ENCODE measurements at regions not wholly inside any gene's neighbourhood (a gene's known extent, or its start where the extent isn't known, plus 50 kb on each side); places are given as distances from the start of the nearest gene placed in this dataset.
"Not testable (repeated sequence)": the region's sequence is repeated elsewhere in the genome, so short reads cannot be mapped to it uniquely, and the experiment has no call there.

GRCh38 chr11:23873406-23873805 lies 623.4 kb upstream of the LUZP2 start:
- DNase-seq (ENCODE audit: low read depth), result no peak

DNA sequence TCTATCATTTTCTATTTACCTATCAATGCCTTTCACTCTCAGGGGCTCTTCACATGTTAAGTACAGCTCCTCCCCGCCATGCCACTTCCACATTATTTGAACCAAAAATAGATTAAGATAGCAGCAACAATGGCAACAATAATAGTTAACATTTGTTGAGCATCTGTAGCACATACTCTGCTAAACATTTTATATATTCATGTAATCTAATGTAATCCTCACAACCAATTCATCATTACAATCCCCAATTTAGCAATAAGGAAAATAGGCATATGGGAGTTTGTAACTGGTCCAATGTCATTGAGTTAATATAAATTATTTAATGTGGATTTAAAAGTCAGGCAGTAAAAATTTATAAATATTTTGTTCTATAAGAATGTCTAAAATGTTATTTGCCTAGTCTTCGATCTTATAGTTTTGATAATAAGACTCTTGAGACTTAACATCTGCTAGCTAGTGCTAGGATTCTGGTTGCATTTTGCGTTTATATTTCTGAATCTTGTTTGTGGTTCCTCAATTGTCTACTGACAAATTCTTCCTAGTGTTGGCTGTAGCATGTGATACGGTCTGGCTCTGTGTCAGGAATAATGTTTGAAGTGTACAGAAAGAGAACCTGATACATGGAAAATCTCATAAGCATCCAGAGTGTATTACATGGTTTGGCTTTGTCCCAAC lies 621.5 kb upstream of the LUZP2 start:
- no peak for DNase-seq (ENCODE audit: low read depth)

GRCh38 chr11:23883426-23884048 lies 613.3 kb upstream of the LUZP2 start:
- DNase-seq (ENCODE audit: low read depth), result not testable (repeated sequence)

DNA sequence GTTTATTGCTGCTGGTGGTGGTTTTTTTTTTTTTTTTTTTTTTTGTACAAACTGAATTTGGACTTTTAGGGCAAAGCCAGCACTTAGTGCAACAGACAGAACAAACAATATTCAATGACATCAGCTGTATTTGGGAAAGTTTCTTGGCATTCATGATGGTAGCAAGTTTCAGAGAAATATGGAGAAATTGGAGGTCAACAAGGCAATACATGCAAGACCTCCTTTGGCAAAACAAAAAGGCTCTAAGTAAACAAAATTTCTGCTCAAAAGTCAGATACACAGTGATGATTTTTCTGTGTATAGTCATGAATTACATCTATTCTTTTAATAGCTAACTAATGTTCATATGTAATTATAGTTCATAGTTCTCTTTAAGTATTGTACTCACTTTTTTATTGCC lies 612.5 kb upstream of the LUZP2 start:
- DNase-seq (ENCODE audit: low read depth), result no peak

DNA sequence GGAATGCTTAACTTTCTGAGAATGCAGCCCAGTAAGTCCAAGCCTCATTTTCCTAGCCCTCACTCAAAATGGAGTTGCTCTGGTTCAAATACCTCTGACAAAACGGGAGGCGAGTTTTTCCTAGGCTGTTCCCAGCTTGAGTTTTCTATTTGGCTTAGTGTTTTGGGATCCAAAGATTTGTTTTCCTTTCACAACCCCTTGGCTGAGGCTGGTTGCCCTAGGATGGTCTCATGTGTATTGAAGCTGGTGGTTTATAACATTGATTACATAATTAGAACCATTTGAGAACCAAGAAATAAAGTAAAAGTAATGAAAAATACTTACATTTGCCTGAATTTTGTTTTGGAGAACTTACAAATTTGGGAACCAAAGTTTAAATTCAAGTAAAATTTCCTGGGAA lies 611.1 kb upstream of the LUZP2 start:
- DNase-seq (ENCODE audit: low read depth), result no peak

- DNase-seq (ENCODE audit: low read depth), result not testable (repeated sequence)
Observed at GRCh38 chr11:23887122-23887521, 609.7 kb upstream of the LUZP2 start.

- DNase-seq (ENCODE audit: low read depth), result no peak
Observed at GRCh38 chr11:23893126-23893525, 603.7 kb upstream of the LUZP2 start.

GRCh38 chr11:23897453-23898286 lies 599.2 kb upstream of the LUZP2 start:
- no peak for DNase-seq (ENCODE audit: low read depth)

DNA sequence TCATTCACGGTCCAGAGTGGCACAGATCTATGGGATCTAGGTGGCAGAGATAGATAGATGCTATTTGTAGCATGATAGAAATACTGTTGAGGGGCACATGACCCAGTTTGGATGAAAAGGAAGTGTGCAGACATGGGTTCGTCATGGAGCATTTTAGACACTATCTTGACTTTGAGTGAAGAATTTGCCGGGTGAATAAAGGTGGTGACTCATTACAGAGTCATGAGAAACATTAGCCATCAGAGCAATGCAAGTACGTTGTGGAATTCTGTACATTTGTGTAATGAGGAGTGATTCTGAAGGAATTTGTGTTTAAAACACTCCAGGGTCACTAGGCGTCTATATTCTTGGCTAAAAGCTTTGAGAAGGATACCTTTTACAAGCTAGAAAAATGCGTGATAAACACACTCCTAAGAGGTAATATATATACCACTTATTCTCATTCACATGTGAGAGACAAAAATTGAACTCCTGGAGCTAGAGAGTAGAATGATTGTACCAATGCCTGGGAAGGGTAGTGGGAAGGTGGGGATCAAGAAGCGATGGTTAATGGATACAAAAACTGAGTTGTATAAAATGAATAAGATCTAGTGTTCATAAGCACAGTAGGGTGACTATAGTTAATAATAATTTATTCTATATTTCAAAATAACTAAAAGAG lies 593.7 kb upstream of the LUZP2 start:
- no peak for DNase-seq (ENCODE audit: low read depth)

DNA sequence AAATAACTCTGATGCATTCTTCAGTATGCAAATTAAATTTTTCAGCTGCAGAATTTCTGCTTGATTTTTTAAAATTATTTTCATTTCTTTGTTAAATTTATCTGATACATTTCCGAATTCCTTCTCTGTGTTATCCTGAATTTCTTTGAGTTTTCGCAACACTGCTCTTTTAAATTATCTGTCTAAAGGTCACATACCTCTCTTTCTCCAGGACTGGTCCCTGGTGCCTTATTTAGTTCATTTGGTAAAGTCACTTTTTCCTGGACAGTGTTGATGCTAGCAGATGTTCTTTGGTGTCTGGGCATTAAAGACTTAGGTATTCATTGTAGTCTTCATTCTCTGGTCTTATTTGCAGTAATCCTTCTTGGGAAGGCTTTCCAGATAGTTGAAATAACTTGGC lies 577.4 kb upstream of the LUZP2 start:
- DNase-seq (ENCODE audit: low read depth), result no peak

- DNase-seq (ENCODE audit: low read depth), result no peak
Observed at GRCh38 chr11:23923357-23923756, 573.5 kb upstream of the LUZP2 start.

GRCh38 chr11:23924226-23924625 lies 572.6 kb upstream of the LUZP2 start:
- DNase-seq (ENCODE audit: low read depth), result no peak

DNA sequence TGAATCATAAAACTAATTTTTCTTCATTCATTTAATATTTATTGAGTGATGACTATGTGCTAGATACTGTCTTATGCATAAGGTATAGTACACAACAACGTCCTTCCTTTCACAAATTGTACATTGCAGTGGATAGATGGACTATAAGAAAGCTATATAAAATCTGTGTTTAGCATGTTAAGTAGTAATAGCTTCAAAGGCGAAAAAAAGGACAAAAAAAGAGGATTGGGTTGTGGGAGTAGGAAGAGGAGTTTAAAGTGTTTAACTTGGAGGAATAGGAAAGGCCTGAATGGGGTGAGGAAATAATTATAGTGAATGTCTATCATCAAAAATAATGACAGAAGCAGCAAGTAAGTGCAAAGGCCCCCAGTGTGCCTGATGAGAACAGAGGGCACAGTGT lies 565.4 kb upstream of the LUZP2 start:
- no peak for DNase-seq (ENCODE audit: low read depth)

DNA sequence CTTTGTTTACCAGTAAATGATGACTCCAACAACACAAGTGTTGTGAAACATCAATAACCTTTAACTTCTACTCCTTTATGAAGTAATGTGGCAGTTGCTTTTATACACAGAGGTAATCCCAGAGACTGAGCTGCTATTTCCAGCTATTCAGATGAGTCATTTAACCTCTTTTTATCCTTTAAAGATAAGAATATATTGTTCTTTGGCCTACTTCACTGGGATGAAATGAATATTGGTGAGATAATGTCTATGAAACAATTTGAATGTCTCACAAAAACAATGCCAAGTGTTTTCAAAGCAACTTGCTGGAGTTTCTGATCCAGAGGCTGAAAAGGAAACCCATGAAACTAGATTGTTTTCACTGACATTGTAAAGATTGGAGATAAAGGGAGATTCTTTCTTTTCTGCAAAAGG lies 564.4 kb upstream of the LUZP2 start:
- DNase-seq (ENCODE audit: low read depth), result no peak

DNA sequence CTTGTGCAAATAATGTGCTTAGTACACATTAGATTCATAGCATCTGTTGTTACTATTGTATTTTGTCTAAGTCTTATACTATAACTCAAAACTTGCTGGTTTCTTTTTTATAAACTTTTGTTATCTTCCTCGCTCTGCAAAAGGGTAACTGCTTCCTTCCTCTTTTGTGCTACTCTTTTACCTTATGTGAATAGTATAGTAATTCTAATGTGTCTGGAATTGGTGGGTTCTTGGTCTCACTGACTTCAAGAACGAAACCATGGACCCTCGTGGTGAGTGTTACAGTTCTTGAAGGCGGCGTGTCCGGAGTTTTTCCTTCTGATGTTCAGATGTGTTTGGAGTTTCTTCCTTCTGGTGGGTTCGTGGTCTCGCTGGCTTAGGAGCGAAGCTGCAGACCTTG lies 563.1 kb upstream of the LUZP2 start:
- no peak for DNase-seq (ENCODE audit: low read depth)

GRCh38 chr11:23934671-23935270 lies 562.1 kb upstream of the LUZP2 start:
- not testable (repeated sequence) for DNase-seq (ENCODE audit: low read depth)

DNA sequence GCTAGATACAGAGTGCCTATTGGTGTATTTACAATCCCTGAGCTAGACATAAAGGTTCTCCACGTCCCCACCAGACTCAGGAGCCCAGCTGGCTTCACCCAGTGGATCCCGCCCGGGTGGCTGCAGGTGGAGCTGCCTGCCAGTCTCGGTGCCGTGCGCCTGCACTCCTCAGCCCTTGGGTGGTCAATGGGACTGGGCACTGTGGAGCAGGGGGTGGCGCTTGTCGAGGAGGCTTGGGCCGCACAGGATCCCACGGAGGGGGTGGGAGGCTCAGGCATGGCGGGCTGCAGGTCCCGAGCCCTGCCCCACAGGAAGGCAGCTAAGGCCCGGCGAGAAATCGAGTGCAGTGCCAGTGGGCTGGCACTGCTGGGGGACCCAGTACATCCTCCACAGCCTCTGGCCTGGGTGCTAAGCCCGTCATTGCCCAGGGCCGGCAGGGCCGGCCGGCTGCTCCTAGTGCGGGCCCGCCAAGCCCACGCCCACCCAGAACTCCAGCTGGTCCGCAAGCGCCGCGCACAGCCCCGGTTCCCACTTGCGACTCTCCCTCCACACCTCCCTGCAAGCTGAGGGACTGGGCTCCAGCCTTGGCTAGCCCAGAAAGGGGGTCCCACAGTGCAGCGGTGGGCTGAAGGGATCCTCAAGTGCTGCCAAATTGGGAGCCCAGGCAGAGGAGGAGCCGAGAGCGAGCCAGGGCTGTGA lies 554.6 kb upstream of the LUZP2 start:
- not testable (repeated sequence) for DNase-seq (ENCODE audit: low read depth)

DNA sequence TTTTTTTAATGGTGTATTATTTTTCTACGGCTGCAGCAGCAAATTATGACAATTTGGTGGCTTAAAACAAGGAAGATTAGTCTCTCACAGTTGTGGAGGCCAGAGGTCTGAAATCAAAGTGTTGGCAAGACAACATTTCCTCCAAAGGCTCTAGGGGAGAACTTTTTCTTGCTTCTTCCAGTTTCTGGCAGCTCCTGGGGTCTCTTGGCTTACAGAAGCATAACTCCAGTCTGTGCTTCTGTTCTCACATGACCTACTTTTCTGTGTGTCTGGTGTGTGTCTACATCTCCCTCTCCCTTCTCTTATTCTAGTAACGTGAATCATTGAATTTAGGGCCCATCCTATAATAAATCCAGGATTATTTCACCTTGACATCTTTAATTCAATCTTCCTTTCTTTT lies 551.9 kb upstream of the LUZP2 start:
- no peak for DNase-seq (ENCODE audit: low read depth)

DNA sequence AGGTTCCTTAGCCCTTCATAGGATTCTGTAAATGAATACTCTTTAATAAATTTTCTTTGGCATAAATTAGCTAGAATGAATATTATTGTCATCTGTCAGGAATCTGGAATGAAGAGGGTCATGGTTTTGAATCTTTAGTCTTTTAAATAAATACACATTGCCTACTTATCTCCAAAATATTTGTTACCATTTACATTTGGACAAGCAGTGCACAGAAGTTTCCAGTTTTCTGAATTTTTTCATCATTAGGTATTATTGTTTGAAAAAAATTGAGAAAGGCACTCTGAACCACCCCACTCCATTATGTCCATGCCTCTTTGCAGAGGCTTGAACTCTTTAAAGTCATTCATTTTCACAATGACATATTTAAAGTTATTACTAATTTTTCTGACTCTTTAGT lies 549.0 kb upstream of the LUZP2 start:
- no peak for DNase-seq (ENCODE audit: low read depth)

- DNase-seq (ENCODE audit: low read depth), result no peak
Observed at GRCh38 chr11:23948851-23949250, 548.0 kb upstream of the LUZP2 start.

- DNase-seq (ENCODE audit: low read depth), result no peak
Observed at GRCh38 chr11:23953951-23954710, 542.7 kb upstream of the LUZP2 start.

Measured in CMK (cell line).